KOPT-K1 (cell line): ENCODE measurements at regions not wholly inside any gene's neighbourhood (a gene's known extent, or its start where the extent isn't known, plus 50 kb on each side); places are given as distances from the start of the nearest gene placed in this dataset.

Source experiments
- H3K27ac ChIP-seq: fragments of 200-600 bp; sonication (generic); 2 replicates; pipeline ENCODE4 v1.5.1; 2016; ENCODE audit warnings: antibody characterized with exemption, mild to moderate bottlenecking, low read depth, low read length; ENCODE audit not compliant: poor library complexity, severe bottlenecking
- H3K36me3 ChIP-seq: fragments of 200-600 bp; sonication (generic); 2 replicates; pipeline ENCODE4 v1.5.1; 2017; ENCODE audit warnings: antibody characterized with exemption, mild to moderate bottlenecking, low read length, moderate library complexity; ENCODE audit not compliant: insufficient read depth
- H3K9me3 ChIP-seq: fragments of 200-600 bp; sonication (generic); 2 replicates; pipeline ENCODE4 v1.5.1; 2017; ENCODE audit warnings: antibody characterized with exemption, low read length, mild to moderate bottlenecking; ENCODE audit not compliant: insufficient read depth, poor library complexity, severe bottlenecking

- H3K36me3 ChIP-seq: no peaks in the 10 kb centered on the region
- H3K27ac ChIP-seq: no peak overlapping the region
- peaks cover 4% of the 10 kb centered on the region for H3K9me3 ChIP-seq
Measured at GRCh38 chr7:25496476-25497368, 268.4 kb upstream of the NPVF start.

GRCh38 chr7:25500393-25500921, 272.2 kb upstream of the NPVF start:
- Histone ChIP-seq H3K27ac (no peak overlapping the region), H3K9me3 (peaks cover 4% of the 10 kb centered on the region), H3K36me3 (no peaks in the 10 kb centered on the region)

- Histone ChIP-seq H3K36me3 (no peaks in the 10 kb centered on the region), H3K9me3 (peaks cover 4% of the 10 kb centered on the region), H3K27ac (no peak overlapping the region)
Measured at GRCh38 chr7:25503306-25503705, 275.0 kb upstream of the NPVF start.

GRCh38 chr7:25512061-25512687, 283.9 kb upstream of the NPVF start:
- Histone ChIP-seq H3K9me3 (no peaks in the 10 kb centered on the region), H3K27ac (no peak overlapping the region), H3K36me3 (no peaks in the 10 kb centered on the region)

- no peak overlapping the region for H3K27ac ChIP-seq
- no peaks in the 10 kb centered on the region for H3K36me3 ChIP-seq
- no peaks in the 10 kb centered on the region for H3K9me3 ChIP-seq
Measured at GRCh38 chr7:25515633-25516275, 287.5 kb upstream of the NPVF start.

GRCh38 chr7:25517906-25518305, 289.6 kb upstream of the NPVF start:
- Histone ChIP-seq H3K36me3 (no peaks in the 10 kb centered on the region), H3K9me3 (no peaks in the 10 kb centered on the region), H3K27ac (no peak overlapping the region)

GRCh38 chr7:25520017-25520416, 291.7 kb upstream of the NPVF start:
- no peak overlapping the region for H3K27ac ChIP-seq
- no peaks in the 10 kb centered on the region for H3K9me3 ChIP-seq
- no peaks in the 10 kb centered on the region for H3K36me3 ChIP-seq

- Histone ChIP-seq H3K27ac (no peak overlapping the region), H3K9me3 (no peaks in the 10 kb centered on the region), H3K36me3 (no peaks in the 10 kb centered on the region)
Measured at GRCh38 chr7:25520516-25520915, 292.2 kb upstream of the NPVF start.

- no peak overlapping the region for H3K27ac ChIP-seq
- H3K9me3 ChIP-seq: no peaks in the 10 kb centered on the region
Measured at GRCh38 chr7:25521236-25521635, 292.9 kb upstream of the NPVF start.

GRCh38 chr7:25522727-25523126, 294.4 kb upstream of the NPVF start:
- H3K9me3 ChIP-seq: no peaks in the 10 kb centered on the region
- no peaks in the 10 kb centered on the region for H3K36me3 ChIP-seq
- no peak overlapping the region for H3K27ac ChIP-seq

More at GRCh38 chr7:25521236-25521635, 292.9 kb upstream of the NPVF start:
- no peaks in the 10 kb centered on the region for H3K36me3 ChIP-seq

GRCh38 chr7:25527665-25528170, 299.4 kb upstream of the NPVF start:
- no peak overlapping the region for H3K27ac ChIP-seq
- H3K36me3 ChIP-seq: no peaks in the 10 kb centered on the region
- no peaks in the 10 kb centered on the region for H3K9me3 ChIP-seq

GRCh38 chr7:25529320-25529719, 301.0 kb upstream of the NPVF start:
- no peak overlapping the region for H3K27ac ChIP-seq
- H3K9me3 ChIP-seq: no peaks in the 10 kb centered on the region
- H3K36me3 ChIP-seq: no peaks in the 10 kb centered on the region

- no peak overlapping the region for H3K27ac ChIP-seq
Measured at GRCh38 chr7:25536851-25537250, 308.6 kb upstream of the NPVF start.

GRCh38 chr7:25537662-25538375, 309.5 kb upstream of the NPVF start:
- H3K36me3 ChIP-seq: no peaks in the 10 kb centered on the region
- no peak overlapping the region for H3K27ac ChIP-seq
- H3K9me3 ChIP-seq: no peaks in the 10 kb centered on the region

More at GRCh38 chr7:25536851-25537250, 308.6 kb upstream of the NPVF start:
- H3K9me3 ChIP-seq: no peaks in the 10 kb centered on the region
- H3K36me3 ChIP-seq: no peaks in the 10 kb centered on the region
